Effector memory CD8-positive, alpha-beta T cell (primary cell): ENCODE measurements at regions not wholly inside any gene's neighbourhood (a gene's known extent, or its start where the extent isn't known, plus 50 kb on each side); places are given as distances from the start of the nearest gene placed in this dataset.

Source experiments
- ATAC-seq: fragments of 150-1000 bp; cut with Tn5 transposase; replicated peaks from 2 replicates; pipeline ENCODE4 v1.10.0; 2021; ENCODE audit warnings: mild to moderate bottlenecking, moderate library complexity
- DNase-seq, 3 experiments: peaks; one replicate each; pipeline ENCODE4 v3.0.0; 2021
- H3K27ac Mint-ChIP-seq, 2 donors: one replicate each; pipeline ENCODE4 v1.8.0; 2022; ENCODE audit warnings: mild to moderate bottlenecking in 2 of 2, mixed read lengths in 2 of 2, moderate library complexity in 2 of 2
- H3K27me3 Mint-ChIP-seq, 2 donors: one replicate each; pipeline ENCODE4 v1.8.0; 2022; ENCODE audit warnings: mixed read lengths in 2 of 2
- H3K36me3 Mint-ChIP-seq: one replicate; pipeline ENCODE4 v1.8.0; 2022; ENCODE audit warnings: mild to moderate bottlenecking, moderate library complexity, mixed read lengths; ENCODE audit not compliant: insufficient read depth
- H3K4me1 Mint-ChIP-seq, 2 donors: one replicate each; pipeline ENCODE4 v1.8.0; 2022; ENCODE audit warnings: low read depth in 2 of 2, mixed read lengths in 2 of 2
- H3K4me3 Mint-ChIP-seq, 2 donors: one replicate each; pipeline ENCODE4 v1.8.0; 2022; ENCODE audit warnings: mild to moderate bottlenecking in 2 of 2, mixed read lengths in 2 of 2, moderate library complexity in 2 of 2
- H3K9me3 Mint-ChIP-seq, 2 donors: one replicate each; pipeline ENCODE4 v1.8.0; 2022; ENCODE audit warnings: mixed read lengths in 2 of 2

DNA sequence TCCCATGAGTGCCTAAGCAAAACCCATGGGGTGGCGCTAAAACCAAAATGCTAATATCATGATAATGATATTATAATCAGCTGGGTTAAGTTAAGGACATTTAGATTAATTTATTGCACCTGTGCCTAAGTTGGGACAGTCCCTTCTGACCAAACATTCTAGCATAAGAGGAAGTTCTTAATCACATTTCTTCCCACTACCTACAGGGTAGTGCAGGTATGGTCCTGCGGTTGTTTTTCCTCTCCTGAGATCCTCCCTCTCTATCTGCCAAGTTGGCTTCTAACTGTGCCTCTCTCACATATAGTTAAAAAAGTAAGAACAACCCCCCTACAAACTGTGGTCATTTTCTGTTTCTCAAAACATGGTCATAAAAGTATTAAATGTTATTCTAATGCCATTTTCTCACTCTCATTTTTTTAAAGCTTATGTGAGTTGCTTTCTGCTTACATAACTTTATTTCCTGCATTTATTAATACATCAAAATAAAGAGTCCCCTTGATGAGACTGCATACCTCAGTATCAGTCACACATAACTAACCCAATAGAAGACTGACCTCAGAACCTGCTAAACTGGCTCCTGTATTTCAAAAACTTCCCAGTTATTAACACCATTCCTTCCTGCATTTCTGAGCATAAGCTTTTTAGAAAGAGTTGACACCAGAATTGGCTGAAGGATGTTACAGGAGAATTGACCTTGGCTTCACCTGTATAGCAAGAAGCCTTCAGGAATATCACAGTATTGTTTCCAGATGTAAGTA lies 1332.5 kb downstream of the FSTL5 start:
- no peak for DNase-seq
- Mint-ChIP-seq H3K9me3 (peaks cover 4 to 13% of the 10 kb centered on the region in 2 donors), H3K27me3 (no peaks in the 10 kb centered on the region), H3K36me3 (no peaks in the 10 kb centered on the region), H3K4me1 (no peaks in the 10 kb centered on the region), H3K27ac (no peak overlapping the region), H3K4me3 (no peak overlapping the region)
- ATAC-seq, result no peak

DNA sequence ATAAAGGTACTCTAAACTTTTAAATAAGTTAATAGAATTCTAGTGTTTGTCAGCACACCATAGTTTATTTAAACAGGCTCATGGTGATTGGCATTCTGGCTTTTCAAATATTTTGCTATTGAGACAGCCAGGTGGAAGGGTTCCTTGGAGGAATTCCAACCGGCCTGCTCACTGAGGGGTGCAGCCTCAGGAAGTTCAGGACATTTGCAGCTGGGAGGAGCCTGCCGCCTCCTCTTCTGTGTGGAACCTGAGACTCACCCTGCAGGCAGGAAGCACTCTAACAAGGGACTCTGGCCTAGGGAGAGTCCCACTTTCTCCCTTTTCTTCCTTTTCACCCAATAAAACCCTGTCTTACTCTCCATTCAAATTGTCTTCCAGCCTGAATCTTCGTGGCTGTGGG lies 1328.0 kb downstream of the FSTL5 start:
- no peak overlapping the region for H3K27ac Mint-ChIP-seq
- DNase-seq, result no peak
- no peak overlapping the region for H3K4me3 Mint-ChIP-seq
- peaks cover 2 to 16% of the 10 kb centered on the region in 2 donors for H3K9me3 Mint-ChIP-seq
- H3K36me3 Mint-ChIP-seq, result no peaks in the 10 kb centered on the region
- no peak for ATAC-seq
- H3K27me3 Mint-ChIP-seq, result no peaks in the 10 kb centered on the region
- H3K4me1 Mint-ChIP-seq, result no peaks in the 10 kb centered on the region

DNA sequence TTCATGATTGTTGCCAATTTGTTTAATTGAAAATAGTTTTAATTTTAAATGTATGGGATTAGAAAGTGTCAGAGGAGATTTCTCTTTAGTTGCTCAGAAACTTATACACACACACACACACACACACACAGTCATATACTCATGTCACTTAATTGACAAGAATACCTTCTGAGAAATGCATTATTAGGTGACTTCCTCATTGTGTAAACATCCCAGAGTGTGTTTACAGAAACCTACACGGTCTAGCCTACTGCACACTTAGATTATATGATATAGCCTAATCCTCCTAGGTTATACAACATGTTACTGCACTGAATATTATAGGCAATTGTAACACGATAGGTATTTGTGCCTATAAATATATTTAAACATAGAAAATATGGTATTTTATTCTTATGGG lies 1327.4 kb downstream of the FSTL5 start:
- Mint-ChIP-seq H3K4me3 (no peak overlapping the region), H3K9me3 (peaks cover 2 to 16% of the 10 kb centered on the region in 2 donors), H3K4me1 (no peaks in the 10 kb centered on the region), H3K27me3 (no peaks in the 10 kb centered on the region), H3K27ac (no peak overlapping the region), H3K36me3 (no peaks in the 10 kb centered on the region)
- DNase-seq, result no peak
- no peak for ATAC-seq

DNA sequence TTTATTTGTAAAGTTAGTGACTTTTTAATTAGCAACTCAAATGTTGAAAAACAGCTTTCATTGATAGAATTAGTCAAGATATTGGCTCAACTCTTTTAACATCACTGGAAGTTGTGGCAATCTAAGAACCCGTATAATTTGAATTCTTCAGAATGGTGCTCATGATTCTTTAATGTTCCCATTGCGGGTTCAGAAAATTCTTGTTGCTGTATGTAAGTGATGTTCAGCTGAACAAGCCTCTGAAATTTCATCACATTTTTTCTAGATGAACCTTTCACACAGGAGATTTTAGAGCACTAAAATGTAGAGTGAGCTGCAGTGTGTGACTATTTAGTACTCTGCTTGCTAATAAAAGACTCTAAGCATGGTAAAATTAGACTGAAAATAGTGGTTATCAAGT lies 1317.7 kb downstream of the FSTL5 start:
- Mint-ChIP-seq H3K4me1 (no peaks in the 10 kb centered on the region), H3K4me3 (no peak overlapping the region), H3K27me3 (no peaks in the 10 kb centered on the region), H3K27ac (no peak overlapping the region), H3K9me3 (peaks cover 0 to 6% of the 10 kb centered on the region in 2 donors), H3K36me3 (no peaks in the 10 kb centered on the region)
- DNase-seq (no peak), ATAC-seq (no peak)

DNA sequence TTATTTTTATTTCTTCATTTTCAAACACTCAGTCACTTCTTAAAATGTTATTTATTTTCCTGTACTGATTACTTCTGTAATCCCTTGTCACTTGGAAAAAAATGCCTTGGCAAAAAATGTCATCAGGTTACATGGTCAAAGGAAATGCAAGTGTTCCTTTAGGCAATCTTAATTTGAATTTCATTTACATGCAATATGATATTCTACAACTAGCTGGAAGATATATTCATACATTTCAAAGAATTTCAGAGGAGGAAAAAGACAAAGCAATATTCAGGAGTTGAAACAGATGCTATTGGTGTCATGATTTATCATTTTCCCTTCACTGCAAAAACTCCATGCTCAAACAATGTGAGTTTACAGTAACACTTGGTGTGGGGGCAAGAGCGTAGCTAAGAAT lies 1316.6 kb downstream of the FSTL5 start:
- ATAC-seq, result no peak
- H3K9me3 Mint-ChIP-seq, result peaks cover 0 to 4% of the 10 kb centered on the region in 2 donors
- no peak overlapping the region for H3K27ac Mint-ChIP-seq
- H3K4me1 Mint-ChIP-seq, result no peaks in the 10 kb centered on the region
- no peaks in the 10 kb centered on the region for H3K27me3 Mint-ChIP-seq
- DNase-seq, result no peak
- H3K4me3 Mint-ChIP-seq, result no peak overlapping the region
- H3K36me3 Mint-ChIP-seq, result no peaks in the 10 kb centered on the region

DNA sequence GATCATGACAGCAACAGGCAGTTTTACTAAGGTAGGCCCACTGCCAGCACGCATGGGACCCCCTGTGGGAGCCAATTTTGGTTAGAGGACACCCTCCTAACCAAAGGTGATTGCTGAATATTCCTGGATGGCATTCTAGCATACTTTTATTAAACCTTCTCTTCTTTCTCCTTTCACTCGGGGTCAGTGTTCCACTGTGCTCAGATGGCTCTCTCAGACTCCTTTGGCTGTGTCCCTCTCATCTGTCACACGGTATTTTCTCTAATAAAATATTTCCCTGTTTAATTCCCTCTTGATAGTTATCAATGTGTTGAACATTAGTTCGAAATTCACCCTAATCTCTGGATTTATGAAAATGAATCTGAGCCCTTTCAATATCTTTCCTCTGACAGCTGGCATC lies 1315.3 kb downstream of the FSTL5 start:
- Mint-ChIP-seq H3K9me3 (peaks cover 0 to 4% of the 10 kb centered on the region in 2 donors), H3K4me1 (no peaks in the 10 kb centered on the region), H3K36me3 (no peaks in the 10 kb centered on the region), H3K27me3 (no peaks in the 10 kb centered on the region), H3K27ac (no peak overlapping the region), H3K4me3 (no peak overlapping the region)
- DNase-seq (no peak), ATAC-seq (no peak)

DNA sequence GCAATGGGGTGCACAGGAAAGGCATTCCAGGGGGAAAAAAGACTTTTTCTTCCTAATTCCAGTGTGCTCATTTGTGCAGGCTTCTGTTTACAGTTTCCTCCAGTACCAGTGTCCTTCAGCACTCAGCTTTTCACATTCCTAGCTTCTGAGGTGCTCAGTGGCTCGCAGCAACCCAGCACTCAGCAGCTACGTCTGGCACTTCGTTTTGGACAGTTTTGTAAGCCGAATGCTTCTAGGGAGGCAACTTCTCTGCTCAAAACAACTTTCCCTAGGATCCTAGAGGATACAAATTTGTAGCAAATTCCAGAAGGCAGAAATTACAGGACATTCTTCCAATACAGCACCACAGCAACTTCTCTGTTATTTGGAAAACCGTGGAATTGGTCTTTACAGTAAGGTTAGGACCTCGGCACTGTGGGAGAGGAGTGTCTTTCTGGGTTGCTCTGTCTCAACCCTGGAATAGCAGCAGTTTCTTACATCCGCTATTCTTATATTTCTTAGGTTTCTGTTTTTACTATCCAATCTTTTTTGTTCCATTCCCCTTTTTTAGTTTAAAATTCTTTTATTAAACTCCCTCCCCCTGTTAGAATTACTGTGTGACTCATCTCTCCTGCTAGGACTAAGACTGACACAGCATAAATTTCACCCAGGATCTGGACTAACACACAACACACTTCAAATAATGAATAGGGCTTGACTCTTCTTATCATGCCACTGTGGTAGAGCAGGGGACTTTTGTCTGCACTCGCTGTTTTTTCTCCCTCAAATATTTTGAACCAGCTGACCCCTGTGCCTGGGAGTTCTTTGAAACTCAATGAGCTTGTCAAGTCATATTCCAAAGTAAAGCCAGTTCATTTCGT lies 1314.7 kb downstream of the FSTL5 start:
- DNase-seq (no peak), ATAC-seq (no peak)
- Mint-ChIP-seq H3K27ac (no peak overlapping the region), H3K27me3 (no peaks in the 10 kb centered on the region), H3K9me3 (peaks cover 0 to 4% of the 10 kb centered on the region in 2 donors), H3K4me3 (no peak overlapping the region), H3K36me3 (no peaks in the 10 kb centered on the region), H3K4me1 (no peaks in the 10 kb centered on the region)

DNA sequence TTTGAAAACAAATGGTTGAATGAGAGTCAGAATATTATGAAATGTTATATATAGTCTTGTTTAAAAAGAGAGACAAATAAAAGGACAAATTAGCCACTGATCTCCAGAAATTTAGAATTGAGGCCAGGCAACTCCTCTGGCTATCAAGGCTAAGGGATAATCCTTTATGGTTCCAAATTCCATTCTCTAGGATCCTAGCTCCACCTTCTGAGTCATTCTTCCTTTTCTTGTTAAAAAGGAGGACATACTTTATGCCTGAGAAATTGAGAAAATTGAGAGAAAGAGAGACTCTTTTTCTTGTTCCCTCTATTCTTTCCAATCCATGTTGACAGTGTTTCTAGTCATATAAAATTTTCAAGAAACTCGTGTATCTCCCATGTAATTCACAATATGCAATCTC lies 1299.5 kb downstream of the FSTL5 start:
- peaks cover 5 to 11% of the 10 kb centered on the region in 2 donors for H3K9me3 Mint-ChIP-seq
- no peaks in the 10 kb centered on the region for H3K36me3 Mint-ChIP-seq
- DNase-seq (no peak), ATAC-seq (no peak)
- H3K27me3 Mint-ChIP-seq, result no peaks in the 10 kb centered on the region
- H3K4me3 Mint-ChIP-seq, result no peak overlapping the region
- H3K27ac Mint-ChIP-seq, result no peak overlapping the region
- H3K4me1 Mint-ChIP-seq, result no peaks in the 10 kb centered on the region

DNA sequence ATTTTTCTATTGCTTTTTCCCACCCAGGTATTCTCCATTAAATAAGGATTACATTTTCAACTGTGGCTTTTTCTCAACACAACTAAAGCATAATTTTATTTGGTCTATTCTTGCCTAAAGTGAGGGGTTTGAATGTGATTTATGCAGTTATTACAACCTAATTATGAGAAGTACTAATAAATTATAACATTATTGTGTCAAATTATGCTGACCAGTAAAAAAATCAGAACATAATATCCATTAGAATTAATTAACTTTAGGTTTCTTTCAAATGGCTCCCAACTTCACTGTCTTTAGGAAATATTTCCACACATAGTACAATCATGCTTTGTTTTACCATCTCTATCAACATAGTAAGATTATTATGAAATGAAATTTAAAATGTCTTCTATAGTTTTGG lies 1293.9 kb downstream of the FSTL5 start:
- H3K27ac Mint-ChIP-seq, result no peak overlapping the region
- H3K4me3 Mint-ChIP-seq, result no peak overlapping the region
- no peaks in the 10 kb centered on the region for H3K27me3 Mint-ChIP-seq
- H3K9me3 Mint-ChIP-seq, result peaks cover 0 to 4% of the 10 kb centered on the region in 2 donors
- ATAC-seq, result no peak
- DNase-seq, result no peak
- H3K4me1 Mint-ChIP-seq, result no peaks in the 10 kb centered on the region
- H3K36me3 Mint-ChIP-seq, result no peaks in the 10 kb centered on the region

DNA sequence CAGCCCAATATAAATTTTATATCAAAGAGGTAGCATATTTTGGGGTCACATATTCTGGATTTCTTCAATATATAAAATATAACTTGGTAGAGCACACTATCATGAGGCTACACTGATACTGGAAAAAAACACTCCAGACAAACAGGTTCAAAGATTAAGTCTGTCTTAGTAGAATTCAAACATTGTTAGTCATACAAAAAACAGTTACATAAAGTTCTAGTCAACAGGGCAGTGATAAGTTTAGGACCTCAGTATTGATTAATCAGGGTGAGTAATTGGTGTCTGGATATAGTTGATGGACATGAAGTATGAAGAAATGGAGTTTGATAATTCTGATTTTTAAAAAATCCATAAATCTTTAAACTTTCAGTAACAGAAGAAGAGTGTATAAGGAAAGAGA lies 1291.3 kb downstream of the FSTL5 start:
- ATAC-seq (no peak), DNase-seq (no peak)
- Mint-ChIP-seq H3K36me3 (no peaks in the 10 kb centered on the region), H3K4me3 (no peak overlapping the region), H3K9me3 (peaks cover 2 to 3% of the 10 kb centered on the region in 2 donors), H3K27ac (no peak overlapping the region), H3K27me3 (no peaks in the 10 kb centered on the region), H3K4me1 (no peaks in the 10 kb centered on the region)

DNA sequence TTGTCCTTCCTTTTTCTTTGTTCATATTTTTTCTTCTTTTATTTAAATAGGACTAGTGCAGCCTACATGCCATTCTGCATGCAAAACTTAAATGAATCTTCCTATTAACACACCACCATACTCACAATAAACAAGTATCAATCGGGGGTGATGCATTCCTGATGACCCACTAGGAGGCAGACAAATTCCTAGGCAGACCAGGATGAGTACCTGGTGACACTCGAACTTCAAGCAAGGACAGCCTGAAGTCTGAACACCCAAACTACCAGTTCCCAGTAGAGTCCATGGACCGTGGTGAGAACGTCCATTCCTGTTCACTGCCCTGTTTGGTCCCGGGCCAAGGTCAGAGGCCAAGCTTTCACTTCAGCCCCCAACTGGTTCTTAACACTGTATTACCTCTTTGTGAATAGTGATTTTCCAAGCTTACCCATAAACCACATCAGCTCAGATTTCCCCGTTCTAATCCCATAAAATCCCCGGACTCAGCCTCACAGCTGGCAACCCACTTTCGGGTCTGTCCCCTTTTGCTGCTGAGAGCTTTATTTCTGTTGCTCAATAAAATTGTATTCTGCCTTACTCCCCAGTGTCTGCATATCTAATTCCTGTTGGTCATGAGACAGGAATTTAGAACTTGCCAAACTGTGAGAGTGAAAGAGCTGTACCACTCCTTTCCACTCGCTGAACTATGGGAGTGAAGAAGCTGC lies 1286.6 kb downstream of the FSTL5 start:
- Mint-ChIP-seq H3K4me3 (no peak overlapping the region), H3K4me1 (no peaks in the 10 kb centered on the region), H3K27me3 (no peaks in the 10 kb centered on the region), H3K9me3 (peaks cover 5 to 6% of the 10 kb centered on the region in 2 donors), H3K27ac (no peak overlapping the region), H3K36me3 (no peaks in the 10 kb centered on the region)
- no peak for DNase-seq
- ATAC-seq, result no peak

DNA sequence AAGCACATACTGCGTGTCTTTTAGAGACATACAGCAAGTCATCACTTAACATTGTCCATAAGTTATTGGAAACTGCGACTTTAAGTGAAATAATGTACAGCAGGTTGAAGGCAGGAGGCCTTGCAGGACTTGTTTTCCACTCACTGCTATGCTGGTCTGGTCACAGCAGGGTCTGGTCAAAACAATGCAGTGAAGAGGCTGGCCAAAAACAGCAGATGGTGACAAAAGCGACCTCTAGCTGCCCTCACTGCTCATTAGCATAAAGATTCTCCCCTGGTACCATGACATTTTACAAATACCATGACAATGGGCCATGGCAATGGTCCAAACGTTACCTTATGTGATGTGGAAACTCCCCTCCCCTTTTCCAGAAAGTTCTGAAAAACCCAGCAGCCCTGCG lies 1283.6 kb downstream of the FSTL5 start:
- Mint-ChIP-seq H3K27me3 (no peaks in the 10 kb centered on the region), H3K4me1 (no peaks in the 10 kb centered on the region), H3K4me3 (no peak overlapping the region), H3K27ac (no peak overlapping the region), H3K36me3 (no peaks in the 10 kb centered on the region), H3K9me3 (peaks cover 5 to 6% of the 10 kb centered on the region in 2 donors)
- ATAC-seq (no peak), DNase-seq (no peak)

DNA sequence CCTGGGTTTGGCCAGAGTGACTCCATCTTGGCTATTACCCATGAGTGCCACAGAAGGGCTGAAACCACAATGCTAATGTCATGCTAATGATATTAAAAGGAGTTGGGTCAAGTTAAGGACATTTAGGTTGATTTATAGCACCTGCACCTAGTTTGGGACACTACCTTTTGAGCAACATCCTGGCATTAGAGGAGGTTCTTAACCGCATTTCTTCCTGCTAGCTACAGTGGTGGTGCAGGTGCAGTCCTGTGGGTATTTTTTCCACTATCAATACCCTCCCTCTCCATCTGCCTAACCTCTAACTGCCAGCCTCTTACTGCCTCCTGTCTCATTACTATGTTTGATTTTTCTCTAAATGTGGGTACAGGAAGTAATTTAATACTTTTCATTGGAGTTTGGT lies 1276.1 kb downstream of the FSTL5 start:
- no peaks in the 10 kb centered on the region for H3K36me3 Mint-ChIP-seq
- ATAC-seq, result no peak
- H3K27ac Mint-ChIP-seq, result no peak overlapping the region
- H3K27me3 Mint-ChIP-seq, result no peaks in the 10 kb centered on the region
- no peak for DNase-seq
- no peak overlapping the region for H3K4me3 Mint-ChIP-seq
- H3K9me3 Mint-ChIP-seq, result peaks cover 0 to 6% of the 10 kb centered on the region in 2 donors
- no peaks in the 10 kb centered on the region for H3K4me1 Mint-ChIP-seq
